OCI-LY7 (cell line): ENCODE measurements at regions not wholly inside any gene's neighbourhood (a gene's known extent, or its start where the extent isn't known, plus 50 kb on each side); places are given as distances from the start of the nearest gene placed in this dataset.
"Not testable (repeated sequence)": the region's sequence is repeated elsewhere in the genome, so short reads cannot be mapped to it uniquely, and the experiment has no call there.

Experiments used
- BruUV-seq: library from RNA; stranded (reverse); fragments of 400-500 nt; replicated peaks from 2 replicates; lab custom pipeline; 2021; lab: Mats Ljungman, UMichigan
- CTCF ChIA-PET: fragments of 300-600 bp; sonication (Branson Sonifier 250); formaldehyde crosslinking; loops from one replicate; lab custom pipeline; 2022; ENCODE audit warnings: antibody characterized with exemption; ENCODE audit not compliant: unreplicated experiment; lab: Charles Lee
- POLR2A ChIA-PET: fragments of 300-600 bp; sonication (Branson Sonifier 250); formaldehyde crosslinking; loops from one replicate; lab custom pipeline; 2022; ENCODE audit warnings: antibody characterized with exemption; lab: Charles Lee
- DNase-seq: peaks from one replicate; pipeline ENCODE4 v3.0.0-alpha.2; 2015; ENCODE audit warnings: low spot score
- H2AFZ ChIP-seq: fragments of 200-600 bp; sonication (generic), shearing (Covaris generic); 2 replicates; pipeline ENCODE4 v1.6.1; 2014; ENCODE audit warnings: mild to moderate bottlenecking, antibody characterized with exemption, low read length, moderate library complexity
- H3K27ac ChIP-seq: fragments of 200-600 bp; sonication (generic); 2 replicates; pipeline ENCODE4 v1.5.1; 2014; ENCODE audit warnings: mixed run types, low read depth, mild to moderate bottlenecking, moderate library complexity, low read length, inconsistent platforms; ENCODE audit not compliant: poor library complexity, severe bottlenecking
- H3K36me3 ChIP-seq: fragments of 200-600 bp; sonication (generic); 2 replicates; pipeline ENCODE4 v1.6.1; 2014; ENCODE audit warnings: mild to moderate bottlenecking, antibody characterized with exemption, low read length, moderate library complexity, mixed read lengths; ENCODE audit not compliant: insufficient read depth
- H3K4me1 ChIP-seq: fragments of 200-600 bp; sonication (generic); 2 replicates; pipeline ENCODE4 v1.5.1; 2014; ENCODE audit warnings: mild to moderate bottlenecking, low read length; ENCODE audit not compliant: insufficient read depth, poor library complexity, severe bottlenecking
- H3K4me2 ChIP-seq: fragments of 200-600 bp; sonication (generic); 2 replicates; pipeline ENCODE4 v1.6.1; 2014; ENCODE audit warnings: mild to moderate bottlenecking, low read length
- H3K4me3 ChIP-seq: fragments of 200-600 bp; sonication (generic); 2 replicates; pipeline ENCODE4 v1.5.1; 2014; ENCODE audit warnings: mild to moderate bottlenecking, low read depth, low read length; ENCODE audit not compliant: poor library complexity, severe bottlenecking
- H3K79me2 ChIP-seq: fragments of 200-600 bp; sonication (generic); 2 replicates; pipeline ENCODE4 v1.6.1; 2016; ENCODE audit warnings: low read depth, mild to moderate bottlenecking, low read length, moderate library complexity, mixed read lengths; ENCODE audit not compliant: insufficient read depth
- H3K9me2 ChIP-seq: fragments of 200-600 bp; sonication (generic); 2 replicates; pipeline ENCODE4 v1.6.1; 2016; ENCODE audit warnings: mild to moderate bottlenecking, low read length, mixed read lengths; ENCODE audit not compliant: insufficient read depth
- H3K9me3 ChIP-seq: fragments of 200-600 bp; sonication (generic); 2 replicates; pipeline ENCODE4 v1.6.1; 2014; ENCODE audit warnings: mild to moderate bottlenecking, mixed run types, low read length, mixed read lengths
- H4K20me1 ChIP-seq: fragments of 200-600 bp; sonication (generic); 2 replicates; pipeline ENCODE4 v1.6.1; 2014; ENCODE audit warnings: mild to moderate bottlenecking, antibody characterized with exemption, low read length, moderate library complexity, mixed read lengths; ENCODE audit not compliant: insufficient read depth
- EZH2phosphoT487 ChIP-seq: fragments of 200-600 bp; sonication (generic); IDR thresholded peaks from 2 replicates; pipeline ENCODE4 v1.6.1; 2018; ENCODE audit warnings: low read depth, borderline replicate concordance, mild to moderate bottlenecking, mixed run types, antibody characterized with exemption, low read length, moderate library complexity, mixed read lengths
- intact Hi-C: fragments of 100-400 bp; cut with micrococcal nuclease; formaldehyde crosslinking; loops from one replicate; pipeline ENCODE4 v1.10.0; 2022; ENCODE audit not compliant: unreplicated experiment
- TF ChIP-seq, protein P1 (sequence below): fragments of 200-600 bp; sonication (generic); conservative IDR thresholded peaks from 2 replicates; pipeline ENCODE4 v1.5.1; 2014; ENCODE audit warnings: mild to moderate bottlenecking, antibody characterized with exemption, low read length, moderate library complexity, mixed read lengths

DNA sequence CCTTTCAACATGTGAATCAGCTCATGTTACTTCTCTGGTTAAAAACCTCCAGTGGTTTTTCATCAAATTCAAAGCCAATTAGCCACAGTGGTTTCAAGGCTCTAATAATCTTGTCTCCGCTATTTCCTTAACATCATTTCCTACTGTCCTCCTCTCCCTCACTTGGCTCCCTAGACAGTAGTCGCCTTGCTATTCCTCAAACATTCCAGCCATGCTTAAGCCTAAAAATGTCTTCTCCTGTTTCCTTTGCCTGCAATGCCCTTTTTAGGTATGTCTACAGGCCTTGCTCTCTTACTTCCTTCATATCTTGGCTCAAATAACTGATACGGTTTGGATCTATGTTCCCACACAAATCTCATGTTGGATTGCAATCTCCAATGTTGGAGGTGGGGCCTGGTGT lies 779.4 kb upstream of the LRRN3 start:
- Histone ChIP-seq H3K4me1 (no peaks in the 10 kb centered on the region), H3K4me2 (no peak overlapping the region), H3K36me3 (no peaks in the 10 kb centered on the region), H3K9me2 (no peaks in the 10 kb centered on the region), H3K4me3 (no peak overlapping the region), H3K9me3 (no peaks in the 10 kb centered on the region), H3K79me2 (no peaks in the 10 kb centered on the region), H2AFZ (no peak overlapping the region), H4K20me1 (no peaks in the 10 kb centered on the region), H3K27ac (no peak overlapping the region)
- BruUV-seq, result no TSS peak
- TF ChIP-seq, protein P1, sequence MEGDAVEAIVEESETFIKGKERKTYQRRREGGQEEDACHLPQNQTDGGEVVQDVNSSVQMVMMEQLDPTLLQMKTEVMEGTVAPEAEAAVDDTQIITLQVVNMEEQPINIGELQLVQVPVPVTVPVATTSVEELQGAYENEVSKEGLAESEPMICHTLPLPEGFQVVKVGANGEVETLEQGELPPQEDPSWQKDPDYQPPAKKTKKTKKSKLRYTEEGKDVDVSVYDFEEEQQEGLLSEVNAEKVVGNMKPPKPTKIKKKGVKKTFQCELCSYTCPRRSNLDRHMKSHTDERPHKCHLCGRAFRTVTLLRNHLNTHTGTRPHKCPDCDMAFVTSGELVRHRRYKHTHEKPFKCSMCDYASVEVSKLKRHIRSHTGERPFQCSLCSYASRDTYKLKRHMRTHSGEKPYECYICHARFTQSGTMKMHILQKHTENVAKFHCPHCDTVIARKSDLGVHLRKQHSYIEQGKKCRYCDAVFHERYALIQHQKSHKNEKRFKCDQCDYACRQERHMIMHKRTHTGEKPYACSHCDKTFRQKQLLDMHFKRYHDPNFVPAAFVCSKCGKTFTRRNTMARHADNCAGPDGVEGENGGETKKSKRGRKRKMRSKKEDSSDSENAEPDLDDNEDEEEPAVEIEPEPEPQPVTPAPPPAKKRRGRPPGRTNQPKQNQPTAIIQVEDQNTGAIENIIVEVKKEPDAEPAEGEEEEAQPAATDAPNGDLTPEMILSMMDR, result no peak
- TF ChIP-seq EZH2phosphoT487, result no peak
- POLR2A ChIA-PET, result no interaction called here
- intact Hi-C loops, result no loop called here
- DNase-seq, result no peak
- CTCF ChIA-PET, result no interaction called here

DNA sequence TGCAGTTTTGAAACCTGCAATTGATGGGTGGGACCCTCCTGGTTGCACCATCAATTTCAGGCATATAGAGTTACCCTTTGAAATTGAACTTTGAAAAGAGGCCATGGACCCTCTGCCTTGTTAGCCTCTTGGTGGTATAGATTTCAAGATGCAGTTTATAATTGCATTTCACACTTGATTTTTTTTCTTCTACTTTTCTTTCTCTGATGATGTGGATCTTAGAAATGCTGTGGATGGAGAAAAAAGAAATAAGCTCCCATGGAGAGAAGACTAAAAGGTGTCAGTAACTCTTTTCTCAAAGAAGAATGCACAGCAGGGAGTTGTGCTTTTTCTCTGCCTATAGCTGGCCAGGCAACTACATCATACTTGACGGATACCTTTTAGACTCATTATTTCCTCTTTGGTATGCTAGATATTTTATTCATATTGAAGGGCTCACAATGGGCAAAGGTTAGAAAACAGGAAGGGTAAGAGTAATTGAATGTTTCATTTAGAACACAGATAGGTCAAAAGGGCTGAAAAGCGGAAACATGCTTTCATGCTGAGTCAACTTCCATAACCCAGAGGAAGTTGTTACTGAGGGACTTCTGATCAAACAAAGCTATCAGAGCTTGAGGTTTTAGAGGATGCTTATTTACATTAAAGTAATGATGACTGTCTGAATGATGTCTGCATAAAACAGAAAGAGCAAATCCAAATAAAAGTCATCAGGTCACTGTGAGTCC lies 773.2 kb upstream of the LRRN3 start:
- DNase-seq, result no peak
- no peak overlapping the region for H3K4me2 ChIP-seq
- H2AFZ ChIP-seq, result no peak overlapping the region
- no peaks in the 10 kb centered on the region for H3K4me1 ChIP-seq
- BruUV-seq, result no TSS peak
- no peaks in the 10 kb centered on the region for H3K9me2 ChIP-seq
- CTCF ChIA-PET, result no interaction called here
- H3K9me3 ChIP-seq, result no peaks in the 10 kb centered on the region
- H3K27ac ChIP-seq, result no peak overlapping the region
- POLR2A ChIA-PET, result no interaction called here
- H3K36me3 ChIP-seq, result no peaks in the 10 kb centered on the region
- no peak for TF ChIP-seq EZH2phosphoT487
- TF ChIP-seq, protein P1, result no peak
- H3K79me2 ChIP-seq, result no peaks in the 10 kb centered on the region
- H4K20me1 ChIP-seq, result no peaks in the 10 kb centered on the region
- intact Hi-C loops, result no loop called here
- H3K4me3 ChIP-seq, result no peak overlapping the region

DNA sequence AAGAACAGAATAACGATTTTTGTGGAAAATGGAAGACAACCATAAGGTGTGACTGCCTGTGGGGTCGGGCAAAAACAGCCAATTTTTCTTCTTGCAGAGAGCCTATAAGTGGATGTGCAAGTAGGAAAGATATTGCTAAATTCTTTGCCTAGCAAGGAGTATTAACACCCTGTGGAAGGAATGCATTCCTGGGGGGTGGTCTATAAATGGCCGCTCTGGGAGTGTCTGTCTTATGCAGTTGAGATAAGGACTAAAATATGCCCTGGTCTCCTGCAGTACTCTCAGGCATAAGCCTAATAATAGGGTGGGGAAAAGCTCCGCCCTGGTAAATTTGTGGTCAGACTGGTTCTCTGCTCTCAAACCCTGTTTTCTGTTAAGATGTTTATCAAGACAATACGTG lies 770.6 kb upstream of the LRRN3 start:
- H3K36me3 ChIP-seq, H3K9me3 ChIP-seq, H4K20me1 ChIP-seq, H3K4me1 ChIP-seq, H3K4me3 ChIP-seq, BruUV-seq, CTCF ChIA-PET, H2AFZ ChIP-seq, H3K4me2 ChIP-seq, intact Hi-C loops, DNase-seq, H3K27ac ChIP-seq, H3K79me2 ChIP-seq, H3K9me2 ChIP-seq: not testable (repeated sequence)
- POLR2A ChIA-PET, result interaction anchor here (0.6 kb wide), 1 partner anchor 535 kb away, joined by 3 read pairs; no protein-coding TSS in a partner anchor
